ENCODE measurements at regions not wholly inside any gene's neighbourhood (a gene's known extent, or its start where the extent isn't known, plus 50 kb on each side); places are given as distances from the start of the nearest gene placed in this dataset.

DNA sequence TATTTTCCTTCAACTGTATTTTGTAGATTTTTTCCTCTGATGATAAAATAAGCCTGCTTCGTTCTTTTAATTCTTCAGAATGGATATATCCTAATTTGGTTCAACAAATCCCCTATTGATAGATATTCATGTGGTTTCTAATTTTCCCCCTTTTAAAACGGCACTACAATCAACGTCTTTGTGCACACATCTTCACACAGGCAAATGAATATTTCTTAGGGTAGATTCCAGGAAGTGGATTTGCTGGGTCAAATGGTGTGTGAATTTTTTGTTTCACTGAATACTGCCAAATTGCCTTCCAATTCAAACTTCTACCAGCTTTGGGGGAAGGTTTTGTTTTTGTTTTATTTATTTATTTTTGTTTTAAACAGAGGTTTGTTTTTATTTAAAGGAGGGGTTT is 287.2 kb downstream of the FOXO1 start:
- TF ChIP-seq JUNB (IDR thresholded peaks at IDR 0.05; ENCODE audit: unreplicated experiment) (no peak), EZH2 (IDR thresholded peaks at IDR 0.05; ENCODE audit: low read depth, unreplicated experiment) (no peak)

All from GM23338 (cell line).